HL-60 (cell line): ENCODE measurements at regions not wholly inside any gene's neighbourhood (a gene's known extent, or its start where the extent isn't known, plus 50 kb on each side); places are given as distances from the start of the nearest gene placed in this dataset.

Experiments
- DNase-seq, 2 experiments: peaks; one replicate each; pipeline ENCODE4 v3.0.0-alpha.2; 2010 to 2020; ENCODE audit warnings: low read depth in 1 of 2, low spot score in 1 of 2
- H3K27ac ChIP-seq: fragments of 250-450 bp; sonication (Bioruptor Pico); replicated peaks from 2 replicates; pipeline ENCODE4 v1.5.1; 2020; ENCODE audit warnings: mild to moderate bottlenecking, moderate library complexity
- H3K27me3 ChIP-seq: fragments of 250-450 bp; sonication (Bioruptor Pico); 2 replicates; pipeline ENCODE4 v1.5.1; 2021; ENCODE audit warnings: mild to moderate bottlenecking, moderate library complexity; ENCODE audit not compliant: insufficient read depth, poor library complexity, severe bottlenecking
- H3K4me3 ChIP-seq: replicated peaks from 2 replicates; pipeline ENCODE4 v1.5.1; 2011; ENCODE audit warnings: mild to moderate bottlenecking, control low read depth, low read length; ENCODE audit not compliant: insufficient read depth
- GABPA ChIP-seq: IDR thresholded peaks from 2 replicates; pipeline ENCODE4 v1.6.1; 2012; ENCODE audit warnings: low read depth
- POLR2AphosphoS5 ChIP-seq: IDR thresholded peaks from 2 replicates; pipeline ENCODE4 v1.6.1; 2012; ENCODE audit warnings: low read depth
- SPI1 ChIP-seq: IDR thresholded peaks from 2 replicates; pipeline ENCODE4 v1.6.1; 2012; ENCODE audit warnings: low read depth, mild to moderate bottlenecking, borderline replicate concordance
- TF ChIP-seq, protein P1 (sequence below): IDR thresholded peaks from 2 replicates; pipeline ENCODE4 v1.6.1; 2012; ENCODE audit warnings: low read depth; ENCODE audit not compliant: insufficient replicate concordance
- TF ChIP-seq, protein P2 (sequence below): IDR thresholded peaks from one replicate; pipeline ENCODE4 v1.5.1; 2011; ENCODE audit warnings: low read length, control low read depth, inconsistent platforms; ENCODE audit not compliant: insufficient read depth

GRCh38 chr12:86827409-86827808 lies 571.2 kb upstream of the MGAT4C start:
- no peak for DNase-seq
- Histone ChIP-seq H3K4me3 (no peak overlapping the region), H3K27ac (no peak overlapping the region), H3K27me3 (no peaks in the 10 kb centered on the region)
- no peak for TF ChIP-seq POLR2AphosphoS5
- TF ChIP-seq, protein P1, sequence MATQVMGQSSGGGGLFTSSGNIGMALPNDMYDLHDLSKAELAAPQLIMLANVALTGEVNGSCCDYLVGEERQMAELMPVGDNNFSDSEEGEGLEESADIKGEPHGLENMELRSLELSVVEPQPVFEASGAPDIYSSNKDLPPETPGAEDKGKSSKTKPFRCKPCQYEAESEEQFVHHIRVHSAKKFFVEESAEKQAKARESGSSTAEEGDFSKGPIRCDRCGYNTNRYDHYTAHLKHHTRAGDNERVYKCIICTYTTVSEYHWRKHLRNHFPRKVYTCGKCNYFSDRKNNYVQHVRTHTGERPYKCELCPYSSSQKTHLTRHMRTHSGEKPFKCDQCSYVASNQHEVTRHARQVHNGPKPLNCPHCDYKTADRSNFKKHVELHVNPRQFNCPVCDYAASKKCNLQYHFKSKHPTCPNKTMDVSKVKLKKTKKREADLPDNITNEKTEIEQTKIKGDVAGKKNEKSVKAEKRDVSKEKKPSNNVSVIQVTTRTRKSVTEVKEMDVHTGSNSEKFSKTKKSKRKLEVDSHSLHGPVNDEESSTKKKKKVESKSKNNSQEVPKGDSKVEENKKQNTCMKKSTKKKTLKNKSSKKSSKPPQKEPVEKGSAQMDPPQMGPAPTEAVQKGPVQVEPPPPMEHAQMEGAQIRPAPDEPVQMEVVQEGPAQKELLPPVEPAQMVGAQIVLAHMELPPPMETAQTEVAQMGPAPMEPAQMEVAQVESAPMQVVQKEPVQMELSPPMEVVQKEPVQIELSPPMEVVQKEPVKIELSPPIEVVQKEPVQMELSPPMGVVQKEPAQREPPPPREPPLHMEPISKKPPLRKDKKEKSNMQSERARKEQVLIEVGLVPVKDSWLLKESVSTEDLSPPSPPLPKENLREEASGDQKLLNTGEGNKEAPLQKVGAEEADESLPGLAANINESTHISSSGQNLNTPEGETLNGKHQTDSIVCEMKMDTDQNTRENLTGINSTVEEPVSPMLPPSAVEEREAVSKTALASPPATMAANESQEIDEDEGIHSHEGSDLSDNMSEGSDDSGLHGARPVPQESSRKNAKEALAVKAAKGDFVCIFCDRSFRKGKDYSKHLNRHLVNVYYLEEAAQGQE: no peak
- no peak for TF ChIP-seq SPI1
- TF ChIP-seq, protein P2, sequence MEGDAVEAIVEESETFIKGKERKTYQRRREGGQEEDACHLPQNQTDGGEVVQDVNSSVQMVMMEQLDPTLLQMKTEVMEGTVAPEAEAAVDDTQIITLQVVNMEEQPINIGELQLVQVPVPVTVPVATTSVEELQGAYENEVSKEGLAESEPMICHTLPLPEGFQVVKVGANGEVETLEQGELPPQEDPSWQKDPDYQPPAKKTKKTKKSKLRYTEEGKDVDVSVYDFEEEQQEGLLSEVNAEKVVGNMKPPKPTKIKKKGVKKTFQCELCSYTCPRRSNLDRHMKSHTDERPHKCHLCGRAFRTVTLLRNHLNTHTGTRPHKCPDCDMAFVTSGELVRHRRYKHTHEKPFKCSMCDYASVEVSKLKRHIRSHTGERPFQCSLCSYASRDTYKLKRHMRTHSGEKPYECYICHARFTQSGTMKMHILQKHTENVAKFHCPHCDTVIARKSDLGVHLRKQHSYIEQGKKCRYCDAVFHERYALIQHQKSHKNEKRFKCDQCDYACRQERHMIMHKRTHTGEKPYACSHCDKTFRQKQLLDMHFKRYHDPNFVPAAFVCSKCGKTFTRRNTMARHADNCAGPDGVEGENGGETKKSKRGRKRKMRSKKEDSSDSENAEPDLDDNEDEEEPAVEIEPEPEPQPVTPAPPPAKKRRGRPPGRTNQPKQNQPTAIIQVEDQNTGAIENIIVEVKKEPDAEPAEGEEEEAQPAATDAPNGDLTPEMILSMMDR: no peak
- TF ChIP-seq GABPA: no peak

GRCh38 chr12:86826051-86826450 lies 569.9 kb upstream of the MGAT4C start:
- Histone ChIP-seq H3K27me3 (no peaks in the 10 kb centered on the region), H3K4me3 (no peak overlapping the region), H3K27ac (no peak overlapping the region)
- TF ChIP-seq SPI1 (no peak), GABPA (no peak), POLR2AphosphoS5 (no peak)
- TF ChIP-seq, protein P1: no peak
- TF ChIP-seq, protein P2: no peak
- no peak for DNase-seq

DNA sequence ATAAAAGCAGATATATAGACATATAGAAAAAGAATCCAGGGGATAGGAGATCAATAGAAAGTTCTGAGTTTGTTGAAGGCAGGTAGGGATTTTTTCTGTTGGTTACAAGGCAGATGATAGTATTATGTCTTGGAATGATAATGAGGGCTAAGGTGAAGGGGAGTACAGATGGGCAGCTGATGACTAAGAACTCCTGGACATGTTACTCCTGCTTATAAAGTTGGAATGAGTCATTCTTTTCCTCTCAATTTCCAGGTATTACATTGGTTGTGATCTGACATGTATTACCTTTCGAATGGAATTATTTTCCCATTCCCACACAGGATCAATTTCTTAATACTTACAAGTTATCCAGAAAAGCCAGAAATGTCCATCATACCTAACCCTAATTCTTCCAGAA lies 545.2 kb upstream of the MGAT4C start:
- no peak overlapping the region for H3K4me3 ChIP-seq
- H3K27me3 ChIP-seq: no peaks in the 10 kb centered on the region
- H3K27ac ChIP-seq: no peak overlapping the region
- DNase-seq: no peak
- TF ChIP-seq, protein P2: no peak
- TF ChIP-seq POLR2AphosphoS5 (no peak), GABPA (no peak), SPI1 (no peak)
- TF ChIP-seq, protein P1: no peak
